ENCODE measurements at regions not wholly inside any gene's neighbourhood (a gene's known extent, or its start where the extent isn't known, plus 50 kb on each side); places are given as distances from the start of the nearest gene placed in this dataset.

GRCh38 chr3:107271787-107272387, 105.4 kb upstream of the CCDC54 start:
- H3K4me3 ChIP-seq (ENCODE audit: low read depth, low read length) = no peak overlapping the region
- TF ChIP-seq CTCF (IDR thresholded peaks at IDR 0.05; ENCODE audit: low read depth, low read length) = peak; percentile 59
- in situ Hi-C loops (cut with HindIII; ENCODE audit: low sequenced_read_pairs) = no loop called here
- DNase-seq (ENCODE audit: low read depth, low spot score) = peak; percentile 60

- H3K4me3 ChIP-seq (ENCODE audit: low read depth, low read length) = no peak overlapping the region
- no peak for TF ChIP-seq CTCF (IDR thresholded peaks at IDR 0.05; ENCODE audit: low read depth, low read length)
- in situ Hi-C loops (cut with HindIII; ENCODE audit: low sequenced_read_pairs) = no loop called here
- DNase-seq (ENCODE audit: low read depth, low spot score) = no peak
These were observed 104.8 kb upstream of the CCDC54 start for GRCh38 chr3:107272471-107272870.

GRCh38 chr3:107272885-107273284, 104.4 kb upstream of the CCDC54 start:
- H3K4me3 ChIP-seq (ENCODE audit: low read depth, low read length) = no peak overlapping the region
- no peak for DNase-seq (ENCODE audit: low read depth, low spot score)
- TF ChIP-seq CTCF (IDR thresholded peaks at IDR 0.05; ENCODE audit: low read depth, low read length) = no peak
- in situ Hi-C loops (cut with HindIII; ENCODE audit: low sequenced_read_pairs) = no loop called here

GRCh38 chr3:107273771-107274170, 103.5 kb upstream of the CCDC54 start:
- H3K4me3 ChIP-seq (ENCODE audit: low read depth, low read length) = no peak overlapping the region
- TF ChIP-seq CTCF (IDR thresholded peaks at IDR 0.05; ENCODE audit: low read depth, low read length) = no peak
- in situ Hi-C loops (cut with HindIII; ENCODE audit: low sequenced_read_pairs) = no loop called here
- DNase-seq (ENCODE audit: low read depth, low spot score) = no peak

- in situ Hi-C loops (cut with HindIII; ENCODE audit: low sequenced_read_pairs) = no loop called here
- no peak for TF ChIP-seq CTCF (IDR thresholded peaks at IDR 0.05; ENCODE audit: low read depth, low read length)
These were observed 101.7 kb upstream of the CCDC54 start for GRCh38 chr3:107275511-107275910.

GRCh38 chr3:107283948-107284347, 93.3 kb upstream of the CCDC54 start:
- H3K4me3 ChIP-seq (ENCODE audit: low read depth, low read length) = no peak overlapping the region
- DNase-seq (ENCODE audit: low read depth, low spot score) = no peak
- in situ Hi-C loops (cut with HindIII; ENCODE audit: low sequenced_read_pairs) = no loop called here
- TF ChIP-seq CTCF (IDR thresholded peaks at IDR 0.05; ENCODE audit: low read depth, low read length) = no peak

More at GRCh38 chr3:107275511-107275910, 101.7 kb upstream of the CCDC54 start:
- DNase-seq (ENCODE audit: low read depth, low spot score) = no peak
- H3K4me3 ChIP-seq (ENCODE audit: low read depth, low read length) = no peak overlapping the region
